Esophagus muscularis mucosa (tissue), 4 donors: ENCODE measurements at regions not wholly inside any gene's neighbourhood (a gene's known extent, or its start where the extent isn't known, plus 50 kb on each side); places are given as distances from the start of the nearest gene placed in this dataset.

Experiments used
- DNase-seq: peaks from one replicate; pipeline ENCODE4 v3.0.0-alpha.2; 2017; ENCODE audit errors: extremely low spot score
- H3K27ac ChIP-seq, 4 donors: fragments of 200-600 bp; sonication (generic); replicated peaks in 1 of 4; 1 replicate in 3 of 4; 2 replicates in 1 of 4; pipeline ENCODE4 v1.5.1; 2016 to 2019; ENCODE audit warnings: mild to moderate bottlenecking in 1 of 4
- H3K27me3 ChIP-seq, 4 donors: fragments of 200-600 bp; sonication (generic); one replicate each; pipeline versions ENCODE4 v1.5.1 to v1.6.0; 2016 to 2019
- H3K36me3 ChIP-seq, 4 donors: fragments of 200-600 bp; sonication (generic); one replicate each; pipeline ENCODE4 v1.5.1; 2016 to 2019
- H3K4me1 ChIP-seq, 4 donors: fragments of 200-600 bp; sonication (generic); one replicate each; pipeline ENCODE4 v1.5.1; 2016 to 2019
- H3K4me3 ChIP-seq, 4 donors: fragments of 200-600 bp; sonication (generic); 1 replicate in 2 of 4; 2 replicates in 2 of 4; pipeline ENCODE4 v1.5.1; 2016 to 2019; ENCODE audit warnings: mild to moderate bottlenecking in 4 of 4, moderate library complexity in 1 of 4
- H3K9me3 ChIP-seq, 4 donors: fragments of 200-600 bp; sonication (generic); 1 replicate in 3 of 4; 2 replicates in 1 of 4; pipeline ENCODE4 v1.5.1; 2016 to 2019
- CTCF ChIP-seq, 3 experiments: fragments of 200-600 bp in 2 of 3; fragments of 450-650 bp in 1 of 3; sonication (generic) in 2 of 3; IDR thresholded peaks; one replicate each; pipeline ENCODE4 v1.5.1; 2017 to 2019; ENCODE audit warnings: antibody characterized with exemption in 3 of 3, mild to moderate bottlenecking in 2 of 3, moderate library complexity in 1 of 3
- EP300 ChIP-seq: sonication (generic); formaldehyde crosslinking; IDR thresholded peaks from one replicate; pipeline ENCODE4 v1.6.1; 2017; ENCODE audit warnings: antibody characterized with exemption
- POLR2A ChIP-seq: fragments of 450-650 bp; IDR thresholded peaks from one replicate; pipeline ENCODE4 v1.6.1; 2017; ENCODE audit warnings: antibody characterized with exemption, moderate library complexity, mild to moderate bottlenecking, low read depth
- POLR2AphosphoS5 ChIP-seq, 2 donors: sonication (generic); formaldehyde crosslinking; IDR thresholded peaks; one replicate each; pipeline ENCODE4 v1.6.1; 2017; ENCODE audit warnings: antibody characterized with exemption in 2 of 2
- WGBS: methylation state at CpG from one replicate; pipeline ENCODE4 v1.1.5; 2018; 5-methylcytosine and 5-hydroxymethylcytosine counted together
- intact Hi-C: fragments of 100-400 bp; cut with DNase I; formaldehyde crosslinking; loops from one replicate; pipeline ENCODE4 v1.15.1; 2023

GRCh38 chr10:111150691-111151090, 73.9 kb downstream of the ADRA2A start:
- H3K4me3 ChIP-seq: no peak overlapping the region
- DNase-seq: no peak
- 85% methylated on average over 7 of the region's 7 CpGs for whole genome bisulfite sequencing
- peaks cover 0 to 5% (median 0%) of the 10 kb centered on the region in 4 donors for H3K27me3 ChIP-seq
- H3K9me3 ChIP-seq: no peaks in the 10 kb centered on the region
- no peak for TF ChIP-seq POLR2A
- TF ChIP-seq EP300: no peak
- H3K4me1 ChIP-seq: no peaks in the 10 kb centered on the region
- H3K36me3 ChIP-seq: no peaks in the 10 kb centered on the region
- intact Hi-C loops: no loop called here
- H3K27ac ChIP-seq: no peak overlapping the region

- no peaks in the 10 kb centered on the region for H3K36me3 ChIP-seq
- no peaks in the 10 kb centered on the region for H3K4me1 ChIP-seq
- H3K4me3 ChIP-seq: no peak overlapping the region
- peak; percentile 80 for DNase-seq
- no peak overlapping the region for H3K27ac ChIP-seq
- no peak for TF ChIP-seq POLR2A
- TF ChIP-seq EP300: no peak
- TF ChIP-seq POLR2AphosphoS5 (IDR thresholded peaks at IDR 0.05): no peak
- TF ChIP-seq CTCF (IDR thresholded peaks at IDR 0.05): no peak
- no peaks in the 10 kb centered on the region for H3K27me3 ChIP-seq
- no peaks in the 10 kb centered on the region for H3K9me3 ChIP-seq
- WGBS: 74% methylated on average over 14 of the region's 14 CpGs
- intact Hi-C loops: no loop called here
Observed at GRCh38 chr10:111151595-111152307, 74.9 kb downstream of the ADRA2A start.

- H3K27ac ChIP-seq: no peak overlapping the region
- peaks cover 0 to 16% (median 0%) of the 10 kb centered on the region in 4 donors for H3K27me3 ChIP-seq
- H3K4me1 ChIP-seq: no peaks in the 10 kb centered on the region
- 85% methylated on average over 2 of the region's 2 CpGs for WGBS
- no peaks in the 10 kb centered on the region for H3K9me3 ChIP-seq
- H3K36me3 ChIP-seq: no peaks in the 10 kb centered on the region
- TF ChIP-seq CTCF (IDR thresholded peaks at IDR 0.05): no peak
- TF ChIP-seq POLR2A: no peak
- no peak for TF ChIP-seq EP300
- no peak for TF ChIP-seq POLR2AphosphoS5 (IDR thresholded peaks at IDR 0.05)
- intact Hi-C loops: no loop called here
- peak; percentile 64 for DNase-seq
- H3K4me3 ChIP-seq: no peak overlapping the region
Observed at GRCh38 chr10:111156754-111157153, 79.9 kb downstream of the ADRA2A start.

GRCh38 chr10:111158595-111158994, 81.8 kb downstream of the ADRA2A start:
- WGBS: 69% methylated on average over 3 of the region's 3 CpGs
- TF ChIP-seq EP300 (no peak), POLR2AphosphoS5 (IDR thresholded peaks at IDR 0.05) (no peak), CTCF (IDR thresholded peaks at IDR 0.05) (no peak), POLR2A (no peak)
- no peaks in the 10 kb centered on the region for H3K36me3 ChIP-seq
- no peaks in the 10 kb centered on the region for H3K9me3 ChIP-seq
- no peak for DNase-seq
- intact Hi-C loops: no loop called here
- H3K4me1 ChIP-seq: no peaks in the 10 kb centered on the region
- H3K4me3 ChIP-seq: no peak overlapping the region
- no peak overlapping the region for H3K27ac ChIP-seq
- H3K27me3 ChIP-seq: peaks cover 0 to 16% (median 0%) of the 10 kb centered on the region in 4 donors

- Histone ChIP-seq H3K27me3 (peaks cover 0 to 16% (median 0%) of the 10 kb centered on the region in 4 donors), H3K9me3 (no peaks in the 10 kb centered on the region), H3K36me3 (no peaks in the 10 kb centered on the region), H3K27ac (no peak overlapping the region), H3K4me3 (no peak overlapping the region), H3K4me1 (no peaks in the 10 kb centered on the region)
- intact Hi-C loops: no loop called here
- peak; percentile 37 for DNase-seq
- TF ChIP-seq POLR2A (no peak), CTCF (IDR thresholded peaks at IDR 0.05) (no peak), POLR2AphosphoS5 (IDR thresholded peaks at IDR 0.05) (no peak), EP300 (no peak)
- WGBS: 71% methylated on average over 7 of the region's 7 CpGs
Observed at GRCh38 chr10:111161109-111161874, 84.5 kb downstream of the ADRA2A start.
